ENCODE measurements at regions not wholly inside any gene's neighbourhood (a gene's known extent, or its start where the extent isn't known, plus 50 kb on each side); places are given as distances from the start of the nearest gene placed in this dataset.

DNA sequence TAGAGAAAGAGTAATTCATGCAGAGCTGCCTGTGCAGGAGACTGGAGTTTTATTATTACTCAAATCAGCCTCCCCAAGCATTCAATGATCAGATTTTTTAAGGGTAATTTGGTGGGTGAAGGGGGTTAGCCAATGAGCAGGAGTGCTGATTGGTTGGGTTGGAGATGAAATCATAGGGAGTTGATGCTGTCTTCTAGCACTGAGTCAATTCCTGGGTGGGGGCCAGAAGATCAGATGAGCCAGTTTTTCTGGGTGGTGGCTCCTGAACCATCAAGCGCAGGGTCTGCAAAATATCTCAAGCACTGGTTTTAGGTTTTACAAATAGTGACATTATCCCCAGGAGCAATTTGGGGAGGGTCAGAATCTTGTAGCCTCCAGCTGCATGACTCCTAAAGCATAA lies 312.8 kb upstream of the THSD7B start:
- DNase-seq (ENCODE audit: low spot score): no peak
- intact Hi-C loops (cut with micrococcal nuclease; ENCODE audit: unreplicated experiment): no loop called here
- H3K27me3 ChIP-seq (replicated peaks; ENCODE audit: insufficient read depth, low read depth, low read length, poor library complexity): peaks cover 25% of the 10 kb centered on the region
- no peaks in the 10 kb centered on the region for H3K36me3 ChIP-seq (ENCODE audit: insufficient read depth, low read length, poor library complexity, severe bottlenecking)
- no peak overlapping the region for H3K4me3 ChIP-seq (ENCODE audit: low read depth, low read length, poor library complexity, severe bottlenecking)
- CTCF ChIA-PET: no interaction called here
- POLR2A ChIA-PET (ENCODE audit: low non-redundant PET): no interaction called here
- no peaks in the 10 kb centered on the region for H3K9me3 ChIP-seq (ENCODE audit: low read depth, low read length, poor library complexity, severe bottlenecking)
- TF ChIP-seq, protein P1, sequence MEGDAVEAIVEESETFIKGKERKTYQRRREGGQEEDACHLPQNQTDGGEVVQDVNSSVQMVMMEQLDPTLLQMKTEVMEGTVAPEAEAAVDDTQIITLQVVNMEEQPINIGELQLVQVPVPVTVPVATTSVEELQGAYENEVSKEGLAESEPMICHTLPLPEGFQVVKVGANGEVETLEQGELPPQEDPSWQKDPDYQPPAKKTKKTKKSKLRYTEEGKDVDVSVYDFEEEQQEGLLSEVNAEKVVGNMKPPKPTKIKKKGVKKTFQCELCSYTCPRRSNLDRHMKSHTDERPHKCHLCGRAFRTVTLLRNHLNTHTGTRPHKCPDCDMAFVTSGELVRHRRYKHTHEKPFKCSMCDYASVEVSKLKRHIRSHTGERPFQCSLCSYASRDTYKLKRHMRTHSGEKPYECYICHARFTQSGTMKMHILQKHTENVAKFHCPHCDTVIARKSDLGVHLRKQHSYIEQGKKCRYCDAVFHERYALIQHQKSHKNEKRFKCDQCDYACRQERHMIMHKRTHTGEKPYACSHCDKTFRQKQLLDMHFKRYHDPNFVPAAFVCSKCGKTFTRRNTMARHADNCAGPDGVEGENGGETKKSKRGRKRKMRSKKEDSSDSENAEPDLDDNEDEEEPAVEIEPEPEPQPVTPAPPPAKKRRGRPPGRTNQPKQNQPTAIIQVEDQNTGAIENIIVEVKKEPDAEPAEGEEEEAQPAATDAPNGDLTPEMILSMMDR (conservative IDR thresholded peaks at IDR 0.05; ENCODE audit: low read depth, low read length): no peak
- no peak for TF ChIP-seq EZH2 (IDR thresholded peaks at IDR 0.05; ENCODE audit: borderline replicate concordance, low read depth, low read length, poor library complexity, severe bottlenecking)
- BruUV-seq (replicated peaks): no TSS peak
- no peak overlapping the region for H3K27ac ChIP-seq (ENCODE audit: low read depth, low read length, poor library complexity, severe bottlenecking)
- H3K4me1 ChIP-seq (ENCODE audit: insufficient read depth, low read length, poor library complexity, severe bottlenecking): no peaks in the 10 kb centered on the region

- TF ChIP-seq EZH2 (IDR thresholded peaks at IDR 0.05; ENCODE audit: borderline replicate concordance, low read depth, low read length, poor library complexity, severe bottlenecking): no peak
- TF ChIP-seq, protein P1 (conservative IDR thresholded peaks at IDR 0.05; ENCODE audit: low read depth, low read length): no peak
- peaks cover 18% of the 10 kb centered on the region for H3K27me3 ChIP-seq (replicated peaks; ENCODE audit: insufficient read depth, low read depth, low read length, poor library complexity)
- no peaks in the 10 kb centered on the region for H3K9me3 ChIP-seq (ENCODE audit: low read depth, low read length, poor library complexity, severe bottlenecking)
- H3K4me3 ChIP-seq (ENCODE audit: low read depth, low read length, poor library complexity, severe bottlenecking): no peak overlapping the region
- no TSS peak for BruUV-seq (replicated peaks)
- POLR2A ChIA-PET (ENCODE audit: low non-redundant PET): no interaction called here
- no peak for DNase-seq (ENCODE audit: low spot score)
- H3K4me1 ChIP-seq (ENCODE audit: insufficient read depth, low read length, poor library complexity, severe bottlenecking): no peaks in the 10 kb centered on the region
- H3K36me3 ChIP-seq (ENCODE audit: insufficient read depth, low read length, poor library complexity, severe bottlenecking): no peaks in the 10 kb centered on the region
- intact Hi-C loops (cut with micrococcal nuclease; ENCODE audit: unreplicated experiment): no loop called here
- H3K27ac ChIP-seq (ENCODE audit: low read depth, low read length, poor library complexity, severe bottlenecking): no peak overlapping the region
- CTCF ChIA-PET: no interaction called here
These were observed 316.2 kb upstream of the THSD7B start for GRCh38 chr2:136448986-136449780.

DNA sequence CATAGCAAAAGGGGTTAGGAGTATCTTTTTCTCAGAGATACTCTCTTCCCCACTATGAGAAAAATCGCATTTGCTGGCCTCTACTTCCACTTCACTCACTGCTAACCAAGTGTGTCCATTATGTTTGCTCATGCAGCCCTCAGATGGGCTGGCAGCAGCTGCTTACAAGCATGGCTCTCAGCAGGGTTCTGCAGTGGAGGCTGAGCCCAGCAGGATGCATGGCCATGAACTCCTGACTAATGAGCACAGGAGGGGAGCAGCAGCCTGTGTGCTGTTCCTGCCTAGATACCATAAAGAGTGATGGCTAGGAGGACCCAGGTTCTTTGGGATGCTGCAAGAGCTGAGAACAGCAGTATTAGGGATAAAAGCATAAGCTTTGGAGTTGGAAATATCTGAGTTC lies 316.9 kb upstream of the THSD7B start:
- H3K27me3 ChIP-seq (replicated peaks; ENCODE audit: insufficient read depth, low read depth, low read length, poor library complexity): peaks cover 12% of the 10 kb centered on the region
- H3K4me1 ChIP-seq (ENCODE audit: insufficient read depth, low read length, poor library complexity, severe bottlenecking): no peaks in the 10 kb centered on the region
- H3K27ac ChIP-seq (ENCODE audit: low read depth, low read length, poor library complexity, severe bottlenecking): no peak overlapping the region
- peak; percentile 43 for DNase-seq (ENCODE audit: low spot score)
- intact Hi-C loops (cut with micrococcal nuclease; ENCODE audit: unreplicated experiment): no loop called here
- BruUV-seq (replicated peaks): no TSS peak
- H3K36me3 ChIP-seq (ENCODE audit: insufficient read depth, low read length, poor library complexity, severe bottlenecking): no peaks in the 10 kb centered on the region
- H3K4me3 ChIP-seq (ENCODE audit: low read depth, low read length, poor library complexity, severe bottlenecking): no peak overlapping the region
- ChIA-PET POLR2A (ENCODE audit: low non-redundant PET) (no interaction called here), CTCF (no interaction called here)
- H3K9me3 ChIP-seq (ENCODE audit: low read depth, low read length, poor library complexity, severe bottlenecking): no peaks in the 10 kb centered on the region
- TF ChIP-seq, protein P1 (conservative IDR thresholded peaks at IDR 0.05; ENCODE audit: low read depth, low read length): no peak
- TF ChIP-seq EZH2 (IDR thresholded peaks at IDR 0.05; ENCODE audit: borderline replicate concordance, low read depth, low read length, poor library complexity, severe bottlenecking): no peak
